ENCODE measurements at regions not wholly inside any gene's neighbourhood (a gene's known extent, or its start where the extent isn't known, plus 50 kb on each side); places are given as distances from the start of the nearest gene placed in this dataset.
"Not testable (repeated sequence)": the region's sequence is repeated elsewhere in the genome, so short reads cannot be mapped to it uniquely, and the experiment has no call there.

- in situ Hi-C loops (cut with MboI; ENCODE audit: low sequenced_read_pairs): loop anchor here (25.0 kb wide), 1 partner anchor 354 kb away; no protein-coding TSS in a partner anchor
Observed at GRCh38 chr4:94141001-94141400, 66.7 kb upstream of the SMARCAD1 start.

DNA sequence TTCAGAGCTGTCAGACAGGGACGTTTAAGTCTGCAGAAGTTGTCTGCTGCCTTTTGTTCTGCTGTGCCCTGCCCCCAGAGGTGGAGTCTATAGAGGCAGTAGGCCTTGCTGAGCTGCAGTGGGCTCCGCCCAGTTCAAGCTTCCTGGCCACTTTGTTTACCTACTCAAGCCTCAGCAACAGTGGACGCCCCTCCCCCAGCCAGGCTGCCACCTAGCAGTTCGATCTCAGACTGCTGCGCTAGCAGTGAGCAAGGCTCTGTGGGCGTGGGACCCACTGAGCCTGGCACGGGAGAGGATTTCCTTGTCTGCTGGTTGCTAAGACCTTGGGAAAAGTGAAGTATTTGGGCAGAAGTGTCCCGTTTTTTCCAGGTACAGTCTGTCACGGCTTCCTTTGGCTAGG, 59.6 kb upstream of the SMARCAD1 start:
- in situ Hi-C loops (cut with MboI; ENCODE audit: low sequenced_read_pairs): loop anchor here (25.0 kb wide), 1 partner anchor 361 kb away; no protein-coding TSS in a partner anchor

GRCh38 chr4:94152466-94152865, 55.2 kb upstream of the SMARCAD1 start:
- in situ Hi-C loops (cut with MboI; ENCODE audit: low sequenced_read_pairs): no loop called here

GRCh38 chr4:94155404-94155803, 52.3 kb upstream of the SMARCAD1 start:
- in situ Hi-C loops (cut with MboI; ENCODE audit: low sequenced_read_pairs): not testable (repeated sequence)

GRCh38 chr4:94156826-94157225, 50.8 kb upstream of the SMARCAD1 start:
- in situ Hi-C loops (cut with MboI; ENCODE audit: low sequenced_read_pairs): no loop called here

All from HL-60/S4 (cell line).